Astrocyte (in vitro differentiated cells and primary cell): ENCODE measurements at regions not wholly inside any gene's neighbourhood (a gene's known extent, or its start where the extent isn't known, plus 50 kb on each side); places are given as distances from the start of the nearest gene placed in this dataset.

Experiments
- DNase-seq: peaks from one replicate; pipeline ENCODE4 v3.0.0-alpha.2; 2010; ENCODE audit warnings: low read depth
- FAIRE-seq: peaks from 2 replicates; lab custom pipeline; 2011; peaks lifted over from hg19 to GRCh38; lab: Jason Lieb, UNC
- H2AFZ ChIP-seq: 2 replicates; pipeline ENCODE4 v1.6.0; 2012; ENCODE audit warnings: low read depth, low read length, inconsistent platforms
- H3K27ac ChIP-seq: 2 replicates; pipeline ENCODE4 v1.5.1; 2011; ENCODE audit warnings: low read depth, low read length, inconsistent platforms
- H3K27me3 ChIP-seq: 2 replicates; pipeline ENCODE4 v1.6.0; 2011; ENCODE audit warnings: low read length, inconsistent platforms; ENCODE audit not compliant: insufficient read depth
- H3K36me3 ChIP-seq: 2 replicates; pipeline ENCODE4 v1.5.1; 2011; ENCODE audit warnings: low read length, inconsistent platforms; ENCODE audit not compliant: insufficient read depth
- H3K4me1 ChIP-seq: 2 replicates; pipeline ENCODE4 v1.5.1; 2011; ENCODE audit warnings: low read length, inconsistent platforms; ENCODE audit not compliant: insufficient read depth
- H3K4me2 ChIP-seq: 2 replicates; pipeline ENCODE4 v1.6.0; 2012; ENCODE audit warnings: low read length, inconsistent platforms
- H3K4me3 ChIP-seq: 2 replicates; pipeline ENCODE4 v1.5.1; 2011; ENCODE audit warnings: low read depth, mild to moderate bottlenecking, low read length, inconsistent platforms; ENCODE audit not compliant: insufficient read depth
- H3K79me2 ChIP-seq: 2 replicates; pipeline ENCODE4 v1.6.0; 2012; ENCODE audit warnings: mild to moderate bottlenecking, low read length, inconsistent platforms; ENCODE audit not compliant: insufficient read depth
- H3K9ac ChIP-seq: 2 replicates; pipeline ENCODE4 v1.6.0; 2012; ENCODE audit warnings: mild to moderate bottlenecking, low read length, inconsistent platforms
- H3K9me3 ChIP-seq: 2 replicates; pipeline ENCODE4 v1.5.1; 2012; ENCODE audit warnings: low read depth, mild to moderate bottlenecking, low read length, inconsistent platforms; ENCODE audit not compliant: insufficient read depth
- H4K20me1 ChIP-seq: 2 replicates; pipeline ENCODE4 v1.6.0; 2012; ENCODE audit warnings: low read length, inconsistent platforms; ENCODE audit not compliant: insufficient read depth
- H3K27ac Mint-ChIP-seq: one replicate; pipeline ENCODE4 v1.8.0; 2021; ENCODE audit warnings: mild to moderate bottlenecking, mixed read lengths; ENCODE audit not compliant: unreplicated experiment
- H3K27me3 Mint-ChIP-seq: one replicate; pipeline ENCODE4 v1.8.0; 2021; ENCODE audit warnings: low read depth, mixed read lengths; ENCODE audit not compliant: unreplicated experiment
- H3K36me3 Mint-ChIP-seq: one replicate; pipeline ENCODE4 v1.8.0; 2021; ENCODE audit warnings: low read depth, mixed read lengths; ENCODE audit not compliant: unreplicated experiment
- H3K4me1 Mint-ChIP-seq: one replicate; pipeline ENCODE4 v1.8.0; 2021; ENCODE audit warnings: low read depth, mixed read lengths; ENCODE audit not compliant: unreplicated experiment
- H3K4me3 Mint-ChIP-seq: one replicate; pipeline ENCODE4 v1.8.0; 2021; ENCODE audit warnings: mild to moderate bottlenecking, moderate library complexity, mixed read lengths; ENCODE audit not compliant: unreplicated experiment
- H3K9me3 Mint-ChIP-seq: one replicate; pipeline ENCODE4 v1.8.0; 2021; ENCODE audit warnings: mild to moderate bottlenecking, mixed read lengths; ENCODE audit not compliant: unreplicated experiment
- EZH2 ChIP-seq: IDR thresholded peaks from 2 replicates; pipeline ENCODE4 v1.6.1; 2012; ENCODE audit warnings: mild to moderate bottlenecking, low read length, inconsistent platforms; ENCODE audit not compliant: insufficient read depth
- TF ChIP-seq, protein P1 (sequence below): IDR thresholded peaks from 2 replicates; pipeline ENCODE4 v1.5.1; 2011; ENCODE audit warnings: low read depth, mild to moderate bottlenecking, inconsistent platforms, low read length, moderate library complexity; ENCODE audit not compliant: insufficient read depth

DNA sequence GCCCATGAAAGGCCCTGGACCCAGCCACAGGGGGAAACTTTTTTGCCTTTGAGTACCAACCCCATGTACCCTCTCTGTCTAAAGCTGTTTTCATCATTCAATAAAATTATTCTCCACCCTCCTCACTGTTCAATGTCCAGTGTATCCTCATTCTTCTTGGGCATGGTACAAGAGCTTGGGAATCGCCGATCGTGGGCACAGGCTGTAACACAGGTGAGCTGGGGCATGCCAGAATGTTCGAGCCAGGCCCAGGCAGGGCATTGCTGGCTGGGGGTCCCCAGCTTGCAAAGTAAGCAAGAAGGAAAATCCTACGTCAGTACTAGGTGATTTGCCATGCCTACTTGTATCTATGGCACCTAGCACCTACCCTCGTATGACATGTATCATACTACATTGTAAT is 162.1 kb upstream of the NOL4 start:
- H3K9me3 ChIP-seq: no peaks in the 10 kb centered on the region
- no peaks in the 10 kb centered on the region for H3K27me3 ChIP-seq
- no peak overlapping the region for H2AFZ ChIP-seq
- H3K9me3 Mint-ChIP-seq: peaks cover 2% of the 10 kb centered on the region
- TF ChIP-seq EZH2: no peak
- TF ChIP-seq, protein P1, sequence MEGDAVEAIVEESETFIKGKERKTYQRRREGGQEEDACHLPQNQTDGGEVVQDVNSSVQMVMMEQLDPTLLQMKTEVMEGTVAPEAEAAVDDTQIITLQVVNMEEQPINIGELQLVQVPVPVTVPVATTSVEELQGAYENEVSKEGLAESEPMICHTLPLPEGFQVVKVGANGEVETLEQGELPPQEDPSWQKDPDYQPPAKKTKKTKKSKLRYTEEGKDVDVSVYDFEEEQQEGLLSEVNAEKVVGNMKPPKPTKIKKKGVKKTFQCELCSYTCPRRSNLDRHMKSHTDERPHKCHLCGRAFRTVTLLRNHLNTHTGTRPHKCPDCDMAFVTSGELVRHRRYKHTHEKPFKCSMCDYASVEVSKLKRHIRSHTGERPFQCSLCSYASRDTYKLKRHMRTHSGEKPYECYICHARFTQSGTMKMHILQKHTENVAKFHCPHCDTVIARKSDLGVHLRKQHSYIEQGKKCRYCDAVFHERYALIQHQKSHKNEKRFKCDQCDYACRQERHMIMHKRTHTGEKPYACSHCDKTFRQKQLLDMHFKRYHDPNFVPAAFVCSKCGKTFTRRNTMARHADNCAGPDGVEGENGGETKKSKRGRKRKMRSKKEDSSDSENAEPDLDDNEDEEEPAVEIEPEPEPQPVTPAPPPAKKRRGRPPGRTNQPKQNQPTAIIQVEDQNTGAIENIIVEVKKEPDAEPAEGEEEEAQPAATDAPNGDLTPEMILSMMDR: no peak
- FAIRE-seq (no peak), DNase-seq (no peak)
- no peaks in the 10 kb centered on the region for H3K27me3 Mint-ChIP-seq
- no peak overlapping the region for H3K4me2 ChIP-seq
- no peak overlapping the region for H3K4me3 ChIP-seq
- H3K79me2 ChIP-seq: no peaks in the 10 kb centered on the region
- H4K20me1 ChIP-seq: no peaks in the 10 kb centered on the region
- no peak overlapping the region for H3K27ac Mint-ChIP-seq
- H3K27ac ChIP-seq: no peak overlapping the region
- peaks cover 5% of the 10 kb centered on the region for H3K4me1 Mint-ChIP-seq
- H3K36me3 Mint-ChIP-seq: no peaks in the 10 kb centered on the region
- H3K36me3 ChIP-seq: no peaks in the 10 kb centered on the region
- H3K4me3 Mint-ChIP-seq: no peak overlapping the region
- H3K9ac ChIP-seq: no peak overlapping the region
- H3K4me1 ChIP-seq: no peaks in the 10 kb centered on the region

DNA sequence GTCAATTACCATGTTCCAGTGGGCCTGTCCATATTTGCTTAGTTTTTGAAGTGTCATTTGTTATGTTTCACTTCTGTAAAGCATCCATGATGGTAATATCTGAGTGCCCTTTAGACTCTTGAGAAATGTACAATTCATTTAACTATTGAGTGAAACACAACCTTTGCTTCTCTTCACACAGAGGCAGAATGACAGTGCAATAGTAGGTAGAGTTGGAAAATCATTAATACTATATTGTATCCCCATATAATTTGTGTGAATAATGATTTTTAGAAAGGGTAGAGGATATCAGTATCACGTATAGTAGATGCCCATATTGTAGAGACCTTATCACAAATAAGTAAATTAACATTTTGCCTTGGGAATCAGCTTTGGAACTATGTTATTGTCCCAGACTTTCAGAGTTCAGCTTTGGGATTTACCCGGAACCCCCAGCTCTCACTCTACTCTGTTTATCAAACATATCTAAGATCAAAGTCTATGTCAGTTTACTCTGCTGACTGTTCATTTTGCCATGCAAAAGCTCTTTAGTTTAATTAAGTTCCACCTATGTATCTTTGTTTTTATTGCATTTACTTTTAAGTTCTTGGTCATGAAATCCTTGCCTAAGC is 172.7 kb upstream of the NOL4 start:
- no peak overlapping the region for H3K4me3 Mint-ChIP-seq
- no peaks in the 10 kb centered on the region for H3K4me1 Mint-ChIP-seq
- H3K27me3 Mint-ChIP-seq: no peaks in the 10 kb centered on the region
- no peak for FAIRE-seq
- Histone ChIP-seq H2AFZ (no peak overlapping the region), H4K20me1 (no peaks in the 10 kb centered on the region), H3K36me3 (no peaks in the 10 kb centered on the region), H3K27ac (no peak overlapping the region), H3K9me3 (no peaks in the 10 kb centered on the region), H3K9ac (no peak overlapping the region), H3K4me2 (no peak overlapping the region), H3K4me1 (no peaks in the 10 kb centered on the region), H3K4me3 (no peak overlapping the region), H3K27me3 (no peaks in the 10 kb centered on the region), H3K79me2 (no peaks in the 10 kb centered on the region)
- no peak for DNase-seq
- TF ChIP-seq EZH2: no peak
- TF ChIP-seq, protein P1: no peak
- H3K27ac Mint-ChIP-seq: no peak overlapping the region
- no peaks in the 10 kb centered on the region for H3K36me3 Mint-ChIP-seq
- no peaks in the 10 kb centered on the region for H3K9me3 Mint-ChIP-seq

DNA sequence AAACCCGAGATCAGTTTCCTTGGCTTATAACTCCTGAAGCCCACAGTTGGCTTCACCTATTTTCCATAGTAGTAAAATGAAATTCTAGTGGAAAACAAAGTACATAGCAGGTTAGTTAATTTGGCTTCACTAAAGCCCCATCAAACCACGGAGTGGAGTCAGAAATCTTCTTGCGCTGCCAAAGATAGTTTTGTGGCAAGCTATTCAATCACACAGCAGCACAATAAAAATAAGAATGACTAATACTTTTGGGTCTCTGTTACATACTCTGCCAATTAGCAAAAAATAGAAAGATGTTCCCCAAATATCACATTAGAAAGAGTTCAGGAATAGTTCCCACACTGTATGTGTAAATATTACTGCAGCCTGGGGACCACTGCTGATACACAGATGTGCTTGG is 175.2 kb upstream of the NOL4 start:
- Histone ChIP-seq H4K20me1 (no peaks in the 10 kb centered on the region), H3K4me3 (no peak overlapping the region), H3K4me1 (no peaks in the 10 kb centered on the region), H3K9ac (no peak overlapping the region), H3K9me3 (no peaks in the 10 kb centered on the region), H2AFZ (no peak overlapping the region), H3K4me2 (no peak overlapping the region), H3K27me3 (no peaks in the 10 kb centered on the region), H3K27ac (no peak overlapping the region), H3K79me2 (no peaks in the 10 kb centered on the region), H3K36me3 (no peaks in the 10 kb centered on the region)
- Mint-ChIP-seq H3K4me1 (no peaks in the 10 kb centered on the region), H3K27ac (no peak overlapping the region), H3K9me3 (no peaks in the 10 kb centered on the region), H3K27me3 (no peaks in the 10 kb centered on the region), H3K4me3 (no peak overlapping the region), H3K36me3 (no peaks in the 10 kb centered on the region)
- no peak for DNase-seq
- TF ChIP-seq, protein P1: no peak
- no peak for TF ChIP-seq EZH2
- no peak for FAIRE-seq
